GM23338 (cell line): ENCODE measurements at regions not wholly inside any gene's neighbourhood (a gene's known extent, or its start where the extent isn't known, plus 50 kb on each side); places are given as distances from the start of the nearest gene placed in this dataset.

Experiments
- ATAC-seq: fragments of 200-7000 bp; cut with Tn5 transposase; 3 replicates; pipeline ENCODE4 v1.9.1; 2020
- DNase-seq: peaks from one replicate; pipeline ENCODE4 v3.0.0-alpha.2; 2015; ENCODE audit warnings: low spot score
- H2AFZ ChIP-seq: fragments of 200-600 bp; sonication (generic); 2 replicates; pipeline ENCODE4 v1.8.0; 2016; ENCODE audit warnings: antibody characterized with exemption, mild to moderate bottlenecking, moderate library complexity
- H3F3A ChIP-seq: fragments of 200-600 bp; sonication (generic); replicated peaks from 2 replicates; pipeline ENCODE4 v1.8.0; 2017; ENCODE audit warnings: antibody characterized with exemption, mixed run types, low read depth
- H3K27ac ChIP-seq: fragments of 200-600 bp; sonication (generic); 2 replicates; pipeline ENCODE4 v1.6.1; 2016; ENCODE audit warnings: low read depth
- H3K27me3 ChIP-seq: fragments of 200-600 bp; sonication (generic); 2 replicates; pipeline ENCODE4 v1.8.0; 2016; ENCODE audit warnings: mild to moderate bottlenecking, mixed run types, moderate library complexity; ENCODE audit not compliant: insufficient read depth
- H3K36me3 ChIP-seq: fragments of 200-600 bp; sonication (generic); 2 replicates; pipeline ENCODE4 v1.8.0; 2016; ENCODE audit warnings: mild to moderate bottlenecking; ENCODE audit not compliant: insufficient read depth
- H3K4me1 ChIP-seq: fragments of 200-600 bp; sonication (generic); 2 replicates; pipeline ENCODE4 v1.8.0; 2016; ENCODE audit warnings: mild to moderate bottlenecking, moderate library complexity; ENCODE audit not compliant: insufficient read depth
- H3K4me2 ChIP-seq: fragments of 200-600 bp; sonication (generic); 2 replicates; pipeline ENCODE4 v1.7.1; 2017; ENCODE audit warnings: mixed run types
- H3K4me3 ChIP-seq: fragments of 200-600 bp; sonication (generic); 2 replicates; pipeline ENCODE4 v1.6.1; 2016; ENCODE audit warnings: mixed run types
- H3K79me2 ChIP-seq: fragments of 200-600 bp; sonication (generic); replicated peaks from 2 replicates; pipeline ENCODE4 v1.8.0; 2017; ENCODE audit warnings: mild to moderate bottlenecking; ENCODE audit not compliant: insufficient read depth
- H3K9me2 ChIP-seq: fragments of 200-600 bp; sonication (generic); 2 replicates; pipeline ENCODE4 v1.8.0; 2017; ENCODE audit not compliant: insufficient read depth
- H4K20me1 ChIP-seq: fragments of 200-600 bp; sonication (generic); replicated peaks from 2 replicates; pipeline ENCODE4 v1.8.0; 2017; ENCODE audit warnings: mild to moderate bottlenecking; ENCODE audit not compliant: insufficient read depth
- H3K27ac Mint-ChIP-seq: 2 replicates; pipeline ENCODE4 v1.8.0; 2020; ENCODE audit warnings: inconsistent platforms, mild to moderate bottlenecking, moderate library complexity, mixed read lengths
- H3K27me3 Mint-ChIP-seq: 3 replicates; pipeline ENCODE4 v1.8.0; 2022; ENCODE audit warnings: low read depth, mild to moderate bottlenecking, moderate library complexity, mixed read lengths, inconsistent platforms; ENCODE audit not compliant: insufficient read depth, poor library complexity
- H3K36me3 Mint-ChIP-seq: 3 replicates; pipeline ENCODE4 v1.8.0; 2021; ENCODE audit warnings: low read depth, mild to moderate bottlenecking, inconsistent platforms, moderate library complexity, mixed read lengths
- H3K4me1 Mint-ChIP-seq: 3 replicates; pipeline ENCODE4 v1.8.0; 2020; ENCODE audit warnings: mild to moderate bottlenecking, inconsistent platforms, mixed read lengths
- H3K4me3 Mint-ChIP-seq: 3 replicates; pipeline ENCODE4 v1.8.0; 2021; ENCODE audit warnings: moderate library complexity, mild to moderate bottlenecking, inconsistent platforms, mixed read lengths
- H3K9me3 Mint-ChIP-seq: 3 replicates; pipeline ENCODE4 v1.8.0; 2020; ENCODE audit warnings: moderate library complexity, mild to moderate bottlenecking, inconsistent platforms, mixed read lengths
- CTCF ChIP-seq, 2 experiments: fragments of 200-600 bp in 1 of 2; sonication (generic) in 1 of 2; conservative IDR thresholded peaks; 2 replicates each; pipeline versions ENCODE4 v1.5.1 to v1.6.1; 2016 to 2017; ENCODE audit warnings: antibody characterized with exemption in 2 of 2, low read depth in 2 of 2, mild to moderate bottlenecking in 2 of 2, moderate library complexity in 1 of 2
- ETS1 ChIP-seq: IDR thresholded peaks from 2 replicates; pipeline ENCODE4 v1.6.1; 2016; ENCODE audit warnings: antibody characterized with exemption
- EZH2 ChIP-seq: fragments of 200-600 bp; sonication (generic); IDR thresholded peaks from one replicate; pipeline ENCODE4 v1.8.0; 2017; ENCODE audit warnings: antibody characterized with exemption, mild to moderate bottlenecking, low read depth; ENCODE audit not compliant: unreplicated experiment
- POLR2AphosphoS5 ChIP-seq: IDR thresholded peaks from 2 replicates; pipeline ENCODE4 v1.6.1; 2016; ENCODE audit warnings: antibody characterized with exemption, low read depth
- STAT1 ChIP-seq: IDR thresholded peaks from one replicate; pipeline ENCODE4 v1.6.1; 2016; ENCODE audit warnings: antibody characterized with exemption; ENCODE audit not compliant: unreplicated experiment
- ZNF114 ChIP-seq: fragments of 250-450 bp; sonication (Bioruptor Pico); IDR thresholded peaks from 2 replicates; pipeline ENCODE4 v1.5.0; 2020; ENCODE audit warnings: mild to moderate bottlenecking, moderate library complexity
- ZNF331 ChIP-seq: fragments of 250-450 bp; sonication (Bioruptor Pico); IDR thresholded peaks from 2 replicates; pipeline ENCODE4 v1.5.0; 2020; ENCODE audit warnings: low read depth, mild to moderate bottlenecking, moderate library complexity
- ZNF462 ChIP-seq: fragments of 250-450 bp; sonication (Bioruptor Pico); IDR thresholded peaks from 2 replicates; pipeline ENCODE4 v1.5.0; 2020; ENCODE audit warnings: mild to moderate bottlenecking, moderate library complexity

GRCh38 chr2:150260636-150261035 is 226.8 kb downstream of the RND3 start (continued):
- TF ChIP-seq ZNF462 (CRISPR knock-in tag) (no peak), ZNF331 (CRISPR knock-in tag) (no peak), ZNF114 (no peak), STAT1 (no peak), POLR2AphosphoS5 (no peak), EZH2 (no peak)

- peak; percentile 39; the same call in 2 of the 3 replicates for ATAC-seq
- H4K20me1 ChIP-seq: no peaks in the 10 kb centered on the region
- peaks cover 11% of the 10 kb centered on the region; the same call in 2 of the 3 replicates for H3K4me1 Mint-ChIP-seq
- no peaks in the 10 kb centered on the region for H3K27me3 Mint-ChIP-seq
- no peaks in the 10 kb centered on the region for H3K9me3 Mint-ChIP-seq
- peaks cover 2% of the 10 kb centered on the region; the same call in 2 of the 3 replicates for H3K36me3 Mint-ChIP-seq
- no peak overlapping the region for H3K4me2 ChIP-seq
- peak; percentile 5 for DNase-seq
- no peak for TF ChIP-seq ETS1
- TF ChIP-seq CTCF (conservative IDR thresholded peaks at IDR 0.05; ENCODE audit: low read depth in 2 of 2): no peak
- H3K27me3 ChIP-seq: no peaks in the 10 kb centered on the region
- no peak overlapping the region for H3K27ac ChIP-seq
- H3K9me2 ChIP-seq: peaks cover 5% of the 10 kb centered on the region; the same call in 1 of the 2 replicates
- no peaks in the 10 kb centered on the region for H3K79me2 ChIP-seq
- peaks cover 14% of the 10 kb centered on the region; the same call in 1 of the 2 replicates for H3K4me1 ChIP-seq
- H3F3A ChIP-seq: no peaks in the 10 kb centered on the region
- H3K27ac Mint-ChIP-seq: no peak overlapping the region
- no peak overlapping the region for H3K4me3 ChIP-seq
- H2AFZ ChIP-seq: no peak overlapping the region
- H3K4me3 Mint-ChIP-seq: no peak overlapping the region
- H3K36me3 ChIP-seq: no peaks in the 10 kb centered on the region
These were observed 227.7 kb downstream of the RND3 start for GRCh38 chr2:150259746-150260145.
